ENCODE measurements at regions not wholly inside any gene's neighbourhood (a gene's known extent, or its start where the extent isn't known, plus 50 kb on each side); places are given as distances from the start of the nearest gene placed in this dataset.

GRCh38 chr11:121870206-121871045 lies 245.6 kb downstream of the BLID start:
- TF ChIP-seq, protein P1, sequence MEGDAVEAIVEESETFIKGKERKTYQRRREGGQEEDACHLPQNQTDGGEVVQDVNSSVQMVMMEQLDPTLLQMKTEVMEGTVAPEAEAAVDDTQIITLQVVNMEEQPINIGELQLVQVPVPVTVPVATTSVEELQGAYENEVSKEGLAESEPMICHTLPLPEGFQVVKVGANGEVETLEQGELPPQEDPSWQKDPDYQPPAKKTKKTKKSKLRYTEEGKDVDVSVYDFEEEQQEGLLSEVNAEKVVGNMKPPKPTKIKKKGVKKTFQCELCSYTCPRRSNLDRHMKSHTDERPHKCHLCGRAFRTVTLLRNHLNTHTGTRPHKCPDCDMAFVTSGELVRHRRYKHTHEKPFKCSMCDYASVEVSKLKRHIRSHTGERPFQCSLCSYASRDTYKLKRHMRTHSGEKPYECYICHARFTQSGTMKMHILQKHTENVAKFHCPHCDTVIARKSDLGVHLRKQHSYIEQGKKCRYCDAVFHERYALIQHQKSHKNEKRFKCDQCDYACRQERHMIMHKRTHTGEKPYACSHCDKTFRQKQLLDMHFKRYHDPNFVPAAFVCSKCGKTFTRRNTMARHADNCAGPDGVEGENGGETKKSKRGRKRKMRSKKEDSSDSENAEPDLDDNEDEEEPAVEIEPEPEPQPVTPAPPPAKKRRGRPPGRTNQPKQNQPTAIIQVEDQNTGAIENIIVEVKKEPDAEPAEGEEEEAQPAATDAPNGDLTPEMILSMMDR (IDR thresholded peaks at IDR 0.05) = no peak
- TF ChIP-seq NR2C2 (CRISPR knock-in tag; IDR thresholded peaks at IDR 0.05) (no peak), E2F4 (CRISPR knock-in tag; IDR thresholded peaks at IDR 0.05; ENCODE audit: borderline replicate concordance, low read depth) (no peak), NFYB (CRISPR knock-in tag; conservative IDR thresholded peaks at IDR 0.05; ENCODE audit: low read depth) (no peak), ZNF232 (CRISPR knock-in tag; IDR thresholded peaks at IDR 0.05) (no peak), ZNF317 (CRISPR knock-in tag; IDR thresholded peaks at IDR 0.05; ENCODE audit: borderline replicate concordance, low read depth) (no peak)
- TF ChIP-seq, protein P2, sequence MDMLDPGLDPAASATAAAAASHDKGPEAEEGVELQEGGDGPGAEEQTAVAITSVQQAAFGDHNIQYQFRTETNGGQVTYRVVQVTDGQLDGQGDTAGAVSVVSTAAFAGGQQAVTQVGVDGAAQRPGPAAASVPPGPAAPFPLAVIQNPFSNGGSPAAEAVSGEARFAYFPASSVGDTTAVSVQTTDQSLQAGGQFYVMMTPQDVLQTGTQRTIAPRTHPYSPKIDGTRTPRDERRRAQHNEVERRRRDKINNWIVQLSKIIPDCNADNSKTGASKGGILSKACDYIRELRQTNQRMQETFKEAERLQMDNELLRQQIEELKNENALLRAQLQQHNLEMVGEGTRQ (CRISPR knock-in tag; IDR thresholded peaks at IDR 0.05) = no peak
